ENCODE measurements at regions not wholly inside any gene's neighbourhood (a gene's known extent, or its start where the extent isn't known, plus 50 kb on each side); places are given as distances from the start of the nearest gene placed in this dataset.
"Not testable (repeated sequence)": the region's sequence is repeated elsewhere in the genome, so short reads cannot be mapped to it uniquely, and the experiment has no call there.

- H3K27me3 Mint-ChIP-seq; H3K4me1 Mint-ChIP-seq; H3K9me3 Mint-ChIP-seq; DNase-seq; H3K36me3 Mint-ChIP-seq; H3K27ac Mint-ChIP-seq; POLR2A ChIA-PET; ATAC-seq (ENCODE audit: low read depth); H3K4me3 Mint-ChIP-seq: not testable (repeated sequence)
Measured at GRCh38 chr15:24385258-24385657, 290.3 kb upstream of the NPAP1 start.

GRCh38 chr15:24394303-24394702 lies 281.3 kb upstream of the NPAP1 start:
- ATAC-seq (ENCODE audit: low read depth) (no peak), DNase-seq (no peak)
- H3K4me3 Mint-ChIP-seq = no peak overlapping the region
- POLR2A ChIA-PET = no interaction called here
- H3K27me3 Mint-ChIP-seq = no peaks in the 10 kb centered on the region
- no peak overlapping the region for H3K27ac Mint-ChIP-seq
- no peaks in the 10 kb centered on the region for H3K36me3 Mint-ChIP-seq
- peaks cover 5% of the 10 kb centered on the region for H3K9me3 Mint-ChIP-seq
- no peaks in the 10 kb centered on the region for H3K4me1 Mint-ChIP-seq

GRCh38 chr15:24412649-24413048 lies 262.9 kb upstream of the NPAP1 start:
- ATAC-seq (ENCODE audit: low read depth); H3K36me3 Mint-ChIP-seq; H3K4me1 Mint-ChIP-seq; DNase-seq; H3K4me3 Mint-ChIP-seq; POLR2A ChIA-PET; H3K27ac Mint-ChIP-seq; H3K27me3 Mint-ChIP-seq: not testable (repeated sequence)
- peaks cover 11% of the 10 kb centered on the region for H3K9me3 Mint-ChIP-seq

- H3K4me3 Mint-ChIP-seq; H3K9me3 Mint-ChIP-seq; DNase-seq; POLR2A ChIA-PET; H3K4me1 Mint-ChIP-seq; H3K36me3 Mint-ChIP-seq; H3K27ac Mint-ChIP-seq; H3K27me3 Mint-ChIP-seq; ATAC-seq (ENCODE audit: low read depth): not testable (repeated sequence)
Measured at GRCh38 chr15:24426286-24427054, 249.1 kb upstream of the NPAP1 start.

- POLR2A ChIA-PET; ATAC-seq (ENCODE audit: low read depth); H3K9me3 Mint-ChIP-seq; DNase-seq; H3K27ac Mint-ChIP-seq; H3K36me3 Mint-ChIP-seq; H3K27me3 Mint-ChIP-seq; H3K4me1 Mint-ChIP-seq; H3K4me3 Mint-ChIP-seq: not testable (repeated sequence)
Measured at GRCh38 chr15:24427055-24427400, 248.5 kb upstream of the NPAP1 start.

- H3K4me1 Mint-ChIP-seq; ATAC-seq (ENCODE audit: low read depth); H3K4me3 Mint-ChIP-seq; H3K9me3 Mint-ChIP-seq; H3K27ac Mint-ChIP-seq; H3K27me3 Mint-ChIP-seq; DNase-seq; H3K36me3 Mint-ChIP-seq; POLR2A ChIA-PET: not testable (repeated sequence)
Measured at GRCh38 chr15:24435075-24435820, 240.3 kb upstream of the NPAP1 start.

GRCh38 chr15:24437270-24437669 lies 238.3 kb upstream of the NPAP1 start:
- H3K27ac Mint-ChIP-seq; POLR2A ChIA-PET; H3K4me1 Mint-ChIP-seq; H3K4me3 Mint-ChIP-seq; DNase-seq; H3K9me3 Mint-ChIP-seq; H3K27me3 Mint-ChIP-seq; ATAC-seq (ENCODE audit: low read depth); H3K36me3 Mint-ChIP-seq: not testable (repeated sequence)

GRCh38 chr15:24437735-24438134 lies 237.8 kb upstream of the NPAP1 start:
- not testable (repeated sequence) for H3K4me1 Mint-ChIP-seq; H3K27me3 Mint-ChIP-seq; ATAC-seq (ENCODE audit: low read depth)

GRCh38 chr15:24477107-24478025 lies 198.2 kb upstream of the NPAP1 start:
- H3K4me1 Mint-ChIP-seq; H3K36me3 Mint-ChIP-seq; DNase-seq; H3K9me3 Mint-ChIP-seq; POLR2A ChIA-PET; H3K27me3 Mint-ChIP-seq; H3K27ac Mint-ChIP-seq; ATAC-seq (ENCODE audit: low read depth); H3K4me3 Mint-ChIP-seq: not testable (repeated sequence)

More at GRCh38 chr15:24437735-24438134, 237.8 kb upstream of the NPAP1 start:
- DNase-seq, POLR2A ChIA-PET, H3K9me3 Mint-ChIP-seq, H3K4me3 Mint-ChIP-seq, H3K36me3 Mint-ChIP-seq, H3K27ac Mint-ChIP-seq: not testable (repeated sequence)

GRCh38 chr15:24485885-24486567 lies 189.5 kb upstream of the NPAP1 start:
- DNase-seq; H3K9me3 Mint-ChIP-seq; POLR2A ChIA-PET; H3K27me3 Mint-ChIP-seq; H3K4me3 Mint-ChIP-seq; H3K36me3 Mint-ChIP-seq; ATAC-seq (ENCODE audit: low read depth); H3K27ac Mint-ChIP-seq; H3K4me1 Mint-ChIP-seq: not testable (repeated sequence)

GRCh38 chr15:24488164-24488907 lies 187.2 kb upstream of the NPAP1 start:
- POLR2A ChIA-PET, H3K9me3 Mint-ChIP-seq, H3K27me3 Mint-ChIP-seq: not testable (repeated sequence)

GRCh38 chr15:24505216-24505615 lies 170.4 kb upstream of the NPAP1 start:
- H3K36me3 Mint-ChIP-seq; POLR2A ChIA-PET; ATAC-seq (ENCODE audit: low read depth); H3K27ac Mint-ChIP-seq; H3K9me3 Mint-ChIP-seq; DNase-seq; H3K4me3 Mint-ChIP-seq; H3K27me3 Mint-ChIP-seq; H3K4me1 Mint-ChIP-seq: not testable (repeated sequence)

More at GRCh38 chr15:24488164-24488907, 187.2 kb upstream of the NPAP1 start:
- ATAC-seq (ENCODE audit: low read depth); H3K4me3 Mint-ChIP-seq; H3K36me3 Mint-ChIP-seq; H3K4me1 Mint-ChIP-seq; H3K27ac Mint-ChIP-seq; DNase-seq: not testable (repeated sequence)

Measured in activated naive CD8-positive, alpha-beta T cell treated with anti-CD3 and anti-CD28 coated beads, Interleukin-2, amount 10 ng/mL, durations not matched to agents 7 days and 5 days (primary cell).